ENCODE measurements at regions not wholly inside any gene's neighbourhood (a gene's known extent, or its start where the extent isn't known, plus 50 kb on each side); places are given as distances from the start of the nearest gene placed in this dataset.

- TF ChIP-seq CHD7 (IDR thresholded peaks at IDR 0.05; ENCODE audit: insufficient replicate concordance, low read length) = no peak
- TF ChIP-seq ASH2L (IDR thresholded peaks at IDR 0.05; ENCODE audit: low read length) = no peak
- no peak for TF ChIP-seq CBX8 (IDR thresholded peaks at IDR 0.05; ENCODE audit: borderline replicate concordance, low read depth, low read length)
- no peak for TF ChIP-seq EZH2 (IDR thresholded peaks at IDR 0.05; ENCODE audit: low read depth, low read length, severe bottlenecking)
- no peak for TF ChIP-seq NRF1 (IDR thresholded peaks at IDR 0.05; ENCODE audit: low read depth, low read length)
- TF ChIP-seq KDM5A (IDR thresholded peaks at IDR 0.05; ENCODE audit: low read length) = no peak
- TF ChIP-seq FOSL1 (IDR thresholded peaks at IDR 0.05; ENCODE audit: insufficient read depth, low read depth, low read length) = no peak
- TF ChIP-seq ATF2 (IDR thresholded peaks at IDR 0.05; ENCODE audit: low read length) = no peak
Measured at GRCh38 chr15:70580286-70580685, 183.1 kb downstream of the UACA start (continued).

All from H1 (cell line).